ENCODE measurements at regions not wholly inside any gene's neighbourhood (a gene's known extent, or its start where the extent isn't known, plus 50 kb on each side); places are given as distances from the start of the nearest gene placed in this dataset.
"Not testable (repeated sequence)": the region's sequence is repeated elsewhere in the genome, so short reads cannot be mapped to it uniquely, and the experiment has no call there.

DNA sequence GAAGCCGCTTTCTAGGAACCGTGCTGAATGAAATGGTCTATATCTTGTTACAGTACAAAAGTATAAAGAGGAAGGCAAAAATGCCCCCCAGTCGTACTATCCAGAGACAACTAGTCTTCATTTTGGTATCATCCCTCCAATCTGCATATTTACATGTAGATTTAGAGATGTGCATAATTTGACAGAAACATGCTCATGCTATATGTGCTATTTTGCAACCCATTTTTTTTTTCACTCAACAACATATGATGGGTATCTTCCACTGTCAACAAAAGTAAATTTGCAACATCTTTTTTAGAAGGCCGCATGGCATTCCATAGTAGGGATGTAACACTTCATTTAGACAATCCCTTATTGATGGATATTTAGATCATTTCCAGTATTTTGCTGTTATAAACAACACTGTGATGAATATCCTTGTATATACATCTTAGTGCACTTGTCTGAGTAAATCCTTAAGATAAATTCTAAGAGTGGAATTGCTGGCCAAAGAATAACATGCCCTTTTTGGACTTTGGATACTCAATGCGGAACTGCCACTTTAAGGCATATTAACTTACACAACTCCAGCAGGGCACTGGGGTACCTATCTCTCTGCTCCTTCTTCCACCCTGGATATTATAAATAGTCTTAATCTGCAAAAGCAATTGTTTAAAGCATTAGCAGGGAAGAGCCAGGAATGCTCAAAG is 71.1 kb upstream of the SH3PXD2B start:
- DNase-seq = no peak

DNA sequence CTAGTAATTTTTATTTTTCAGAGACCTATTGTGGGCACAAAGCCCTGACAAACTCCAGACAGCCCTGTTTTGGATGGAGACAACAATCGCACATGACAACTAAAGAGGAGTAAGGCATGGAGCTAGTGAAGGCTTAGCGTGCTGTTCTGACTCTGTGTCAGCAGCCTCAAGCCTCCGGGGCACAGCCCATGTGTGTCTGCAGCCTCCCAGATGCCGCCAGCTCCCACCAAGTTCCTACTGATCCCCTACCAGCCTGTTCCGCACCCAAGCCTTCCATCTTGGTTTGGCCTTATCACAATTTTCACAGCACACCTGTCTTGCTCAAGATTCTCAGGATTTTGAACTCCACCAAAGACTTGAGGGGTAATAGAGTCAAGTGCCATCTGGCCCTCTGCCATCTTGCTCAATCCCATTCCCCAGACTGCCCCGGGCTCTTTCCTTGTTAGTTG is 70.3 kb upstream of the SH3PXD2B start:
- DNase-seq = no peak

DNA sequence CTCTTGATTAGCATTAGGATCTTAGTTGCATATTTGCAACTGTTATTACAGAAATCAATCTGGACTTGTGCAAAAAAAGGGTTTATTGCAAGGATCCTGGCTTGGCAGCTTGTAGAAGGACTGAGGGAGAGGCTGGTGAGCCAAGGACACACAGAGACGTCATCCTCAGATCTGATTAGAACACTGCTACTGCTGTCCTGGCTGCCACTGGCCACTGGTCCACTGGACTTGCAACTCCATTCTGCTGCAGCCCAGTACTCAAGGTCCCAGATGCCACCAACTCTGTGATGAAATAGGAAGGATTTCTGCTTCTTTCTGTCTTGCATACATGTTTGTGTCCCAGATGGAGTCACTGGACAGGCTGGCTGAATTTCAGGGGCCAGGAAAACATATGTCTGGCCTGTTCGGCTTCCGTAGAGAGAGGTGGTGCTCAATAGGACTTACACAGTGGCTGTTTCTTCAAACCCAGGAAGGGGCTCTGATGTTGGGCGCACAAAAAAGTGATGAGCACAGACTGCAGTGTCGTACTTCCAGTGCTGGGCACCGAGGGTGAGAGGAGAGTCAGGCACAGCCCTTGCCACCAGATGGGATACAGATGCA is 68.9 kb upstream of the SH3PXD2B start:
- DNase-seq = no peak

DNA sequence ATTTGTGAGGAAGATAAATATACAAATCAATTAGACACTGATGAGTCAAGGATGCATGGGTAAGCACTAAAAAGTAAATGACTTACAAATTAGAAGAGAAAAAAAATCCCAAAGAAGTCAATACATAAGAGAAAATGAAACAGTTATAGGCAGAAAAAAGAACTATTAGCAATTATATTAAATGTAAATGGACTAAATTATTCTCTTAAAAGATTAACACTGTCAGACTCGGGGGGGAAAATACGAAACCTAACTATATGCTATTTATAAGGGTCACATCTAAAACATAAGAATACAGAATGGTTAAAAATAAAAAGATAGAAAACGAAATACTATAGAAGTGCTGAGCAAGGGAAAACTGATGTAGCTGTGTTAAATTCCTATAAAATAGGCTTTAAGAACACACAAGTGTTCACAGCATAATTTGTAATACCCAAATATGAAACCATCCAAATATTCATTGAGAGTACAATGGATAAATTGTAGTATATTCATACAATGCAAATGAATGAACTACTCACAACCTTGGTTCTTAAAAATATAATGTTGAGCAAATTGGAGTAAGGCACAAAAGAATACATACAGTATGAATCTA is 67.1 kb upstream of the SH3PXD2B start:
- no peak for DNase-seq

- DNase-seq = no peak
These were observed 57.6 kb upstream of the SH3PXD2B start for GRCh38 chr5:172511952-172512351.

- no peak for DNase-seq
These were observed 55.1 kb upstream of the SH3PXD2B start for GRCh38 chr5:172509405-172509781.

DNA sequence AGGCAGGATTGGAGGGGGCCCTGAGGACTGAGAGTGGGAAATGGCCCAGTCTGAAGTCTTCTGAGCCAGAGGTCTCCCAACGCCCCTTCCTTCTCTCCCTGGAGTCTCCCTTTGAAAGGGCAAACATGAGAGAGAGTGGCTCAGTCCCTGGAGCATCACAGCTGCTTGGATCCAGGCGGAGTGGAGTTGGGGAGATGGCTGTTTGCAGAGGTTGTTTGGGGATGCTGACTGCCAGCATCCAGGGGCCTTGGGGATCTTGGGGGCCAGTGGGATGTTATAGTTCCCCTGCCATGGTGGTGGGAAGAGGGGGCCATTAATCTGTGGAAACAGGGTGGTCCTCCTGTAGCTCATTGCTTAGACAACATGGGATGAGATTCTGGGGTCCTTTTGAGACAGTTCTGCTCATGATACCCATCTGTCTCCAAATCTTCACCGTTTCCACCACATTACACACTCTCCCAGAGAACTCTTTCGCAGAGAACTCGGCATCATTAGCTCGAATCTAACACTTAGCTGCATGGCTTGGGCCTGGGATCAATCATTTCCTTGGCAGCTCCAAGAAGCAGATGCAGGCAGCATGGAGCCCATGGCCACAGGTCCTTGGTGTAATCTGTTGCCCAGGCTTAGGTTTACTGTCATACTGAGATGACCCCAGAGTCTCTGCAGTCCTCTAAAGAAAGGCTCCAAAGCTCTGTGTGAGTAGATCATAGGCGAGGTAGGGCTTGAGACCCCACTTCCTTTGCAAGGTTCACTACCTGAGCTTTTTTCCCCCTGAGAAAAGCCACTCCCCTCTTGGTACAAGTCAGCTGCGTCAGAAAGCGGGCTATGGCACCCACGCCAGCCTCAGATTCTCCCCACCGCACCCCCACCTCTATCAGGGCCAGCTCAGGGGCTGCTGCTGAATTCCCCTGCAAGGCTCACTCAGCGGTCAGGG is 54.4 kb upstream of the SH3PXD2B start:
- no peak for DNase-seq

GRCh38 chr5:172507485-172507884 is 53.2 kb upstream of the SH3PXD2B start:
- not testable (repeated sequence) for DNase-seq

DNA sequence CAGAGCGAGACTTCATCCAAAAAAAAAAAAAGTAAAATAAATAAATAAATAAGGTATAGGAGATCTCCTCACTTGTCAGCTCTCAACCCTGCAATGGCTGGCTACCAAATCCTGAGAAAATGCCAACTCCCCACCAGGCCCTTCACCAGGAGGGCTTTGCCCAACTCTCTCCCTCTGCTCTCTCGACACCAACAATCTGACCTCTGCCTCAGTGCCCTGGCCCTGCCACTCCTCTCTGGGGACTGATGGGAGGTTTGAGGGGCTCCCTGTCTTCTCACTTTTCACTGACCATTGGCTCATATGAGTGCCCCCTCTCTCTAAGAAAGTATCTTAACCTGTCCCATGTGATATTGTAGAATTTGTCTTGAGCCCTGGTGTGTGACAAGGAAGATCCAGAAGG is 52.6 kb upstream of the SH3PXD2B start:
- no peak for DNase-seq

DNA sequence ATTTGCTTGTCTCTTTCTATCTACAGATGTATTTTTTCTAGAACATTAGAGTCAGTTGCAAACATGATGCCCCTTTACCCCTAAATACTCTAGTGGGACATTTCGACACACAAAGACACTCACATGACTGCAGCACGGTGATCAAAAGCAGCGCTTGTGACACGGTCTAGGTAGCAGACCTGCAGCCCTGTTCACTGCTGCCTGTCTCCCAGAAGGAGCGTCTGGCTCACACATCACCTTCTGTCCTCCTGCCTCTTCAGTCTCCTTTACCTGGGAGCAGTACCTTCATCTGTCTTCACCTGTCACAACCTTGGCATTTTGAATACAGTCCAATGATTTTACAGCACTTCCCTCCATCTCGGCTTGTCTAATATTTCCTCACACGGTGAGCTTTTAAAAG is 51.9 kb upstream of the SH3PXD2B start:
- DNase-seq = no peak

DNA sequence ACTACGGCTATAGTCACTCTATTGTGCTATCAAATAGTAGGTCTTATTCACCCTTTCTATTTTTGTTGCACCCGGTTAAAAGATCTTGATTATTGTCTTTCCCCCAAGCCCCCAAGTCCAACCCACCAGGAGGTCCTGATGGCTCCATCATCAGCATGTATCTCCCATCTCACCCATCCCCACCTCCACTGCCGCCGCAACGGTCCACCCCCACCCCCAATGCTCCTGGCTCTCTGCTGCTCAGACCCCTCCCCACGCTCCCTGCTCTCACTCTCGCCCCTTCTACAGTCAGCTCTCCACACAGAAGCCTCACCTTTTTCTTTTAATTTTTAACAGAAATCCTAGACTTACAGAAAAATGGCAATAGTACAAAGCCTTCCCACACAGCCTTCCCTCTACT is 51.5 kb upstream of the SH3PXD2B start:
- DNase-seq = no peak

DNA sequence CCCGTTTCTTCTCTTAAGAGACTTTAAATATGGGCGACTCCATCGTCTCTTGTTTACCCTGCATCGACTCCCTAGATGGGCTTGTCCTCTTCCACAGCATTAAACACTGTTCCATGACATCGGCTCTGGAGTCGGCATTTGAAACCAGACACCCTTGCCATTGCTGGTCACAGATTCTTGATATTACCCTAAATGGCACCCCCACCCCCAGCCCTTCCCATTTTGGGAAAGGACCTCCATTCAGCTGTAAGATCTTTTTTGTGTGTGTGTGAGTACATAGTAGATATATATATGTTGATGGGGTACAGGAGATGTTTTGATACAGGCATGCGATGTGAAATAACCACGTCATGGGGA is 51.1 kb upstream of the SH3PXD2B start:
- DNase-seq = no peak

GRCh38 chr5:172504701-172505402 is 50.5 kb upstream of the SH3PXD2B start:
- no peak for DNase-seq

DNA sequence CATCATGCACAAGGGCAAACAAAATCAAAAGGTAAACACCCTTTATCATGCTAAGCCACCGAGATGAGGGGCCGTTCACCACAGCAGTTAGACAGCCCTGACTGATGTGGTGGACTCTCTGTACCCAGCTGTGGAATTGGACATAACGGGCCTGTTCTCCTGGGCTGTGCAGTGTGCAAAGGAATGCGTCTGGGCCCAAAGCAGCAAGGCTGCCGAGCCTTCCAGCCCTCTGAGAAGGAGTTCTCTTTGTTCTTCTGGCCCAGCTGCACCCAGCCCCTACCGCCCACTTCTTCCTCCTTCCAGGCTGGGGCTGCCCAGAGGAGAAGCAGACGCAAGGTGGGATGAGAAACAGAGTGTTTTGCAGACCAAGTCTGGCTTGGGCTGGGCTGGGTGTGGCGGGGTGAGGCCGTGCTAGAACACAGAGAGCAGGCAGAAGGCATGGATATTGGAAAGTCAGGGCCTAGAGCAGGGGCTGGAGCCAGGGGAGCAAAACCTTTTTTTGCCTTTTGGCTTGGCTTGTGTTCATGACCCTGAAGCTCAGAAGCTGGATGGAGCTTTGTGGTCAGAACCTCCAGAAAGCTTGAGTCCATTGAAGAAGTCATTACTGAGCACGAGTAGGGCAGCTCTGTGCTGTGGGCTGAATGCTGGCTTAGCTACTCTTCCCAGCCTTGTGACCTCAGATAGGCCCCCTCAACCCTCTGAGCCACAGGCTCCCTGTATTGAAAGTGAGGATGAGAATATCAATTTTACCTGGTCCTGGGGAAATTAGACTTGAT is 49.8 kb upstream of the SH3PXD2B start:
- DNase-seq = no peak
